Gastroesophageal sphincter (tissue), 3 donors: ENCODE measurements at regions not wholly inside any gene's neighbourhood (a gene's known extent, or its start where the extent isn't known, plus 50 kb on each side); places are given as distances from the start of the nearest gene placed in this dataset.

Experiments
- EP300 ChIP-seq: sonication (generic); formaldehyde crosslinking; IDR thresholded peaks from one replicate; pipeline ENCODE4 v1.6.1; 2017; ENCODE audit warnings: antibody characterized with exemption, mild to moderate bottlenecking
- POLR2A ChIP-seq, 2 donors: fragments of 450-650 bp; IDR thresholded peaks; one replicate each; pipeline ENCODE4 v1.6.1; 2017; ENCODE audit warnings: antibody characterized with exemption in 2 of 2, mild to moderate bottlenecking in 2 of 2, moderate library complexity in 1 of 2
- POLR2AphosphoS5 ChIP-seq: sonication (generic); formaldehyde crosslinking; IDR thresholded peaks from one replicate; pipeline ENCODE4 v1.6.1; 2017; ENCODE audit warnings: antibody characterized with exemption
- TF ChIP-seq, protein P1 (sequence below), 4 experiments: fragments of 200-600 bp in 2 of 4; fragments of 450-650 bp in 2 of 4; sonication (generic) in 1 of 4; IDR thresholded peaks; one replicate each; pipeline ENCODE4 v1.5.1; 2017 to 2019; ENCODE audit warnings: antibody characterized with exemption in 4 of 4, mild to moderate bottlenecking in 2 of 4, moderate library complexity in 2 of 4

DNA sequence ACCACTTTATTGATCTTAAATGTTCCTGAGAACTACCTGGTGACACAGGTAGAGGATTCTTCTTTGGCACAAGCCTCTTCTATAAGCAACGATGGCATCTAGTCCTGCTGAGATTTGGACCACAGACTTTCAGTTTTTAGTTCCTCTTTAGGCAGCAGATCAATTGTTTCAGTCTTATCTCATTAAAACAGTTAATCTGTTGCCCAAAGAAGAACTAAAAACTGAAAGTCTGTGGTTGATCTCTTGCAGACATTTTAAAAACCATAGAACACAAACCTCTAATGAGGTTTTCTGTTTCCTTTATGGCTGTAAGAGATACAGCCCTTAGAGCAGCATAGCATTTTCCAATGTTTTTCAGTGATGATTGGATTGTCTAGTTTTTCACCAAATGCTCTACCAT lies 480.9 kb downstream of the MTRR start:
- TF ChIP-seq, protein P1, sequence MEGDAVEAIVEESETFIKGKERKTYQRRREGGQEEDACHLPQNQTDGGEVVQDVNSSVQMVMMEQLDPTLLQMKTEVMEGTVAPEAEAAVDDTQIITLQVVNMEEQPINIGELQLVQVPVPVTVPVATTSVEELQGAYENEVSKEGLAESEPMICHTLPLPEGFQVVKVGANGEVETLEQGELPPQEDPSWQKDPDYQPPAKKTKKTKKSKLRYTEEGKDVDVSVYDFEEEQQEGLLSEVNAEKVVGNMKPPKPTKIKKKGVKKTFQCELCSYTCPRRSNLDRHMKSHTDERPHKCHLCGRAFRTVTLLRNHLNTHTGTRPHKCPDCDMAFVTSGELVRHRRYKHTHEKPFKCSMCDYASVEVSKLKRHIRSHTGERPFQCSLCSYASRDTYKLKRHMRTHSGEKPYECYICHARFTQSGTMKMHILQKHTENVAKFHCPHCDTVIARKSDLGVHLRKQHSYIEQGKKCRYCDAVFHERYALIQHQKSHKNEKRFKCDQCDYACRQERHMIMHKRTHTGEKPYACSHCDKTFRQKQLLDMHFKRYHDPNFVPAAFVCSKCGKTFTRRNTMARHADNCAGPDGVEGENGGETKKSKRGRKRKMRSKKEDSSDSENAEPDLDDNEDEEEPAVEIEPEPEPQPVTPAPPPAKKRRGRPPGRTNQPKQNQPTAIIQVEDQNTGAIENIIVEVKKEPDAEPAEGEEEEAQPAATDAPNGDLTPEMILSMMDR (IDR thresholded peaks at IDR 0.05), result no peak
- no peak for TF ChIP-seq POLR2A (IDR thresholded peaks at IDR 0.05)
- TF ChIP-seq POLR2AphosphoS5, result no peak
- no peak for TF ChIP-seq EP300
